Trophoblast cell (in vitro differentiated cells and primary cell): ENCODE measurements at regions not wholly inside any gene's neighbourhood (a gene's known extent, or its start where the extent isn't known, plus 50 kb on each side); places are given as distances from the start of the nearest gene placed in this dataset.

ENCODE experiments used
- DNase-seq, 2 donors: peaks; one replicate each; pipeline ENCODE4 v3.0.0-alpha.2; 2016
- H2AFZ ChIP-seq: 2 replicates; pipeline ENCODE4 v1.6.1; 2013; ENCODE audit warnings: low read length, moderate library complexity, mild to moderate bottlenecking; ENCODE audit not compliant: insufficient read depth, poor library complexity
- H2AK5ac ChIP-seq: 2 replicates; pipeline ENCODE4 v1.6.1; 2013; ENCODE audit warnings: mild to moderate bottlenecking, low read length
- H2BK120ac ChIP-seq: 2 replicates; pipeline ENCODE4 v1.6.1; 2013; ENCODE audit warnings: low read length, mild to moderate bottlenecking, moderate library complexity; ENCODE audit not compliant: insufficient read depth, poor library complexity
- H2BK12ac ChIP-seq: 2 replicates; pipeline ENCODE4 v1.6.1; 2013; ENCODE audit warnings: mild to moderate bottlenecking, low read length, moderate library complexity
- H2BK5ac ChIP-seq: 2 replicates; pipeline ENCODE4 v1.6.1; 2013; ENCODE audit warnings: low read length, low read depth, moderate library complexity, mild to moderate bottlenecking; ENCODE audit not compliant: poor library complexity
- H3K14ac ChIP-seq: 2 replicates; pipeline ENCODE4 v1.6.1; 2013; ENCODE audit warnings: mild to moderate bottlenecking, low read length
- H3K18ac ChIP-seq: 2 replicates; pipeline ENCODE4 v1.6.1; 2013; ENCODE audit warnings: mild to moderate bottlenecking, low read length
- H3K23ac ChIP-seq: 2 replicates; pipeline ENCODE4 v1.6.1; 2013; ENCODE audit warnings: low read length
- H3K27ac ChIP-seq: 2 replicates; pipeline ENCODE4 v1.5.1; 2013; ENCODE audit warnings: low read depth, mild to moderate bottlenecking, inconsistent platforms, low read length, moderate library complexity
- H3K27me3 ChIP-seq: 2 replicates; pipeline ENCODE4 v1.6.1; 2013; ENCODE audit warnings: inconsistent platforms, mild to moderate bottlenecking, low read length, moderate library complexity; ENCODE audit not compliant: insufficient read depth
- H3K36me3 ChIP-seq, 2 experiments: 1 replicate in 1 of 2; 2 replicates in 1 of 2; pipeline ENCODE4 v1.6.1; 2013; ENCODE audit warnings: low read length in 2 of 2, mild to moderate bottlenecking in 2 of 2, moderate library complexity in 1 of 2; ENCODE audit not compliant: insufficient read depth in 2 of 2, control insufficient read depth in 1 of 2
- H3K4ac ChIP-seq: 2 replicates; pipeline ENCODE4 v1.6.1; 2013; ENCODE audit warnings: low read depth, mild to moderate bottlenecking, low read length, moderate library complexity
- H3K4me1 ChIP-seq, 2 experiments: 1 replicate in 1 of 2; 2 replicates in 1 of 2; pipeline ENCODE4 v1.6.1; 2013; ENCODE audit warnings: low read length in 2 of 2, mild to moderate bottlenecking in 2 of 2, moderate library complexity in 1 of 2; ENCODE audit not compliant: insufficient read depth in 2 of 2, control insufficient read depth in 1 of 2
- H3K4me2 ChIP-seq: 2 replicates; pipeline ENCODE4 v1.6.1; 2013; ENCODE audit warnings: inconsistent platforms, mild to moderate bottlenecking, low read length, moderate library complexity
- H3K4me3 ChIP-seq: 2 replicates; pipeline ENCODE4 v1.5.1; 2013; ENCODE audit warnings: mild to moderate bottlenecking, low read depth, low read length, inconsistent platforms
- H3K79me1 ChIP-seq: one replicate; pipeline ENCODE4 v1.6.1; 2013; ENCODE audit warnings: low read length
- H3K79me2 ChIP-seq: 2 replicates; pipeline ENCODE4 v1.6.1; 2013; ENCODE audit warnings: low read length, mild to moderate bottlenecking; ENCODE audit not compliant: control insufficient read depth, insufficient read depth, poor library complexity
- H3K9ac ChIP-seq: 2 replicates; pipeline ENCODE4 v1.6.1; 2013; ENCODE audit warnings: mild to moderate bottlenecking, low read length
- H3K9me3 ChIP-seq: 2 replicates; pipeline ENCODE4 v1.6.1; 2013; ENCODE audit warnings: low read depth, mild to moderate bottlenecking, control low read depth, inconsistent platforms, low read length; ENCODE audit not compliant: insufficient read depth
- H4K12ac ChIP-seq: 2 replicates; pipeline ENCODE4 v1.6.1; 2013; ENCODE audit warnings: low read depth, mild to moderate bottlenecking, low read length, moderate library complexity
- H4K8ac ChIP-seq: 2 replicates; pipeline ENCODE4 v1.6.1; 2013; ENCODE audit warnings: low read depth, mild to moderate bottlenecking, low read length, moderate library complexity
- H4K91ac ChIP-seq: one replicate; pipeline ENCODE4 v1.6.1; 2013; ENCODE audit warnings: low read depth, mild to moderate bottlenecking, low read length, moderate library complexity
- WGBS: extraction: QIAGEN DNeasy Blood & Tissue Kit; methylation state at CpG from one replicate; pipeline ENCODE4 v1.1.7; 2013; ENCODE audit warnings: missing lambda C conversion rate; ENCODE audit not compliant: insufficient read length, insufficient coverage; ENCODE audit errors: extremely low coverage; 5-methylcytosine and 5-hydroxymethylcytosine counted together

- Histone ChIP-seq H3K23ac (no peak overlapping the region), H3K4me1 (peaks cover 7 to 12% of the 10 kb centered on the region in 2 experiments), H2AK5ac (no peak overlapping the region), H3K4ac (no peak overlapping the region), H2BK5ac (no peak overlapping the region), H3K27ac (no peak overlapping the region), H2BK12ac (no peak overlapping the region), H3K18ac (no peak overlapping the region), H3K4me2 (no peak overlapping the region), H2BK120ac (no peak overlapping the region), H3K4me3 (no peak overlapping the region), H4K91ac (no peak overlapping the region), H4K12ac (no peak overlapping the region), H3K79me1 (peaks cover 9% of the 10 kb centered on the region), H3K14ac (no peak overlapping the region), H3K36me3 (no peaks in the 10 kb centered on the region), H3K9me3 (no peaks in the 10 kb centered on the region), H3K79me2 (peaks cover 4% of the 10 kb centered on the region), H3K27me3 (no peaks in the 10 kb centered on the region), H2AFZ (no peak overlapping the region), H4K8ac (no peak overlapping the region), H3K9ac (no peak overlapping the region)
- DNase-seq, result no peak
- no CpG with 5 or more reads among the region's 1 CpG for WGBS
Observed at GRCh38 chr10:108583877-108584276, 1339.4 kb downstream of the XPNPEP1 start.

- Histone ChIP-seq H3K23ac (no peak overlapping the region), H3K4me2 (no peak overlapping the region), H3K4me1 (peaks cover 7 to 16% of the 10 kb centered on the region in 2 experiments), H3K27ac (peak overlapping the region; percentile 82), H3K4ac (peak overlapping the region; percentile 69), H3K9me3 (no peaks in the 10 kb centered on the region), H2BK5ac (peak overlapping the region; percentile 79), H3K79me2 (peaks cover 4% of the 10 kb centered on the region), H4K12ac (no peak overlapping the region), H2BK120ac (peak overlapping the region; percentile 97), H3K18ac (peak overlapping the region; percentile 95), H3K4me3 (no peak overlapping the region), H2AK5ac (peak overlapping the region; percentile 83), H3K14ac (peak overlapping the region; percentile 61), H4K91ac (peak overlapping the region; percentile 89), H3K9ac (no peak overlapping the region), H3K27me3 (no peaks in the 10 kb centered on the region), H2BK12ac (peak overlapping the region; percentile 98), H3K36me3 (no peaks in the 10 kb centered on the region), H2AFZ (no peak overlapping the region), H4K8ac (peak overlapping the region; percentile 65), H3K79me1 (peaks cover 14% of the 10 kb centered on the region)
- DNase-seq, result no peak
- WGBS, result no CpG with 5 or more reads among the region's 1 CpG
Observed at GRCh38 chr10:108582888-108583287, 1340.4 kb downstream of the XPNPEP1 start.

DNA sequence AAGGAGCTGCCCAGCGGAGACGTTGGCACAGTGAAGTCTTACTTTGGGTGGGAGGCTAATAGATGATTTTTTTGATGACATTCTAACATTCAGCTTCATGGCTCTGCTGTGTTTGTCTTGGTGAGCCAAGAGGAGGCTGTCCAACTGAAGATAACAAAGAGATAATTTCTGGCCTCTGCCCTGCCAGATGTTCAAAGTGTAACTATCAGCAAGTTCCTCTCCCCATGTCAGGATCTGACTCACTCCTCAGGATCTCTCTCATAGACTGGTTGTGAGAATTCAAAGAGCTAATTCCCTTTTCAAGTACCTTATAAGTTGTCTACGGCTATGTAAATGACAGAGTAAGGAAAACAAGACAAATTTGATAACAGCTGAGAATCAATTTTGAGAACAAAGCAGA lies 1340.9 kb downstream of the XPNPEP1 start:
- Histone ChIP-seq H3K4me1 (peaks cover 7 to 16% of the 10 kb centered on the region in 2 experiments), H3K4me3 (no peak overlapping the region), H2BK120ac (peak overlapping the region; percentile 97), H4K8ac (peak overlapping the region; percentile 23), H4K91ac (peak overlapping the region; percentile 57), H3K9ac (no peak overlapping the region), H3K18ac (peak overlapping the region; percentile 56), H2AFZ (no peak overlapping the region), H2BK5ac (no peak overlapping the region), H2AK5ac (peak overlapping the region; percentile 53), H3K23ac (no peak overlapping the region), H3K4ac (no peak overlapping the region), H2BK12ac (peak overlapping the region; percentile 89), H4K12ac (no peak overlapping the region), H3K27ac (peak overlapping the region; percentile 82), H3K9me3 (no peaks in the 10 kb centered on the region), H3K27me3 (no peaks in the 10 kb centered on the region), H3K79me1 (peaks cover 14% of the 10 kb centered on the region), H3K14ac (no peak overlapping the region), H3K4me2 (no peak overlapping the region), H3K36me3 (no peaks in the 10 kb centered on the region), H3K79me2 (peaks cover 4% of the 10 kb centered on the region)
- no peak for DNase-seq
- WGBS, result no CpG with 5 or more reads among the region's 3 CpGs

DNA sequence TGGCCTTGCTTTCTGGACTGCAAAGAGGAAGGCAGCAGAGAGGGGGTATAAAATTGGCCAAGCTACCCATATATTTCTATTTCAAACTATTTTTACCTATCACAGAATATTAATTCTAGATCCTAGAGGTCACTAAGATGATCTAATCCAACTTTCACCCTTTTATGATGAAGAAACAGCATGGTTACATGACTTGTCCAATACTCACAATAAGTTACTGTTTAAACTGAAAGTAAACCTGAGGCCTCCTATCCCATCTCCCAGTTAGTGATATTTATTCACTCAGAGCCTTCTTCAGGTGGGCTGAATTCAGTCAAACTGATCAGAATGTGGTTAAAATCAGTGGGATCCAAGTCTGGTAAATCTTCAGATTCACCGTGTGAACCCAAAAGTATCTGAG lies 1345.1 kb downstream of the XPNPEP1 start:
- no peak overlapping the region for H3K23ac ChIP-seq
- peak overlapping the region; percentile 84 for H2BK12ac ChIP-seq
- H3K79me1 ChIP-seq, result peaks cover 13% of the 10 kb centered on the region
- no peak overlapping the region for H4K12ac ChIP-seq
- peak overlapping the region; percentile 60 for H2BK120ac ChIP-seq
- no peaks in the 10 kb centered on the region for H3K36me3 ChIP-seq
- H3K4me1 ChIP-seq, result peaks cover 7 to 16% of the 10 kb centered on the region in 2 experiments
- peak overlapping the region; percentile 60 for H4K8ac ChIP-seq
- H2BK5ac ChIP-seq, result peak overlapping the region; percentile 73
- H3K18ac ChIP-seq, result peak overlapping the region; percentile 71
- H3K4me2 ChIP-seq, result no peak overlapping the region
- no peak overlapping the region for H2AFZ ChIP-seq
- H3K4ac ChIP-seq, result peak overlapping the region; percentile 55
- no peaks in the 10 kb centered on the region for H3K9me3 ChIP-seq
- H3K27me3 ChIP-seq, result no peaks in the 10 kb centered on the region
- peak overlapping the region; percentile 80 for H4K91ac ChIP-seq
- H3K9ac ChIP-seq, result no peak overlapping the region
- no peak for DNase-seq
- WGBS, result no CpG with 5 or more reads among the region's 1 CpG
- H3K27ac ChIP-seq, result peak overlapping the region; percentile 47
- H3K79me2 ChIP-seq, result peaks cover 4% of the 10 kb centered on the region
- peak overlapping the region; percentile 46 for H2AK5ac ChIP-seq
- H3K14ac ChIP-seq, result peak overlapping the region; percentile 74
- no peak overlapping the region for H3K4me3 ChIP-seq
